GM12878 (cell line): ENCODE measurements at regions not wholly inside any gene's neighbourhood (a gene's known extent, or its start where the extent isn't known, plus 50 kb on each side); places are given as distances from the start of the nearest gene placed in this dataset.

Source experiments
- ATAC-seq: fragments of 200-7000 bp; cut with Tn5 transposase; 3 replicates; pipeline ENCODE4 v1.9.1; 2020; ENCODE audit warnings: mild to moderate bottlenecking, moderate library complexity
- BruUV-seq: library from RNA; stranded (reverse); fragments of 400-500 nt; replicated peaks from 2 replicates; lab custom pipeline; 2021; lab: Mats Ljungman, UMichigan
- CTCF ChIA-PET: fragments of 300-600 bp; sonication (Branson Sonifier 250); formaldehyde crosslinking; extraction: SDS; loops from one replicate; lab custom pipeline; 2021; ENCODE audit warnings: inconsistent platforms; lab: Yijun Ruan, JAX
- POLR2A ChIA-PET: fragments of 350-600 bp; formaldehyde crosslinking; extraction: SDS; loops from one replicate; lab custom pipeline; 2021; ENCODE audit warnings: inconsistent platforms; lab: Charles Lee
- RAD21 ChIA-PET: fragments of 300-600 bp; sonication (Branson Sonifier 250); formaldehyde crosslinking; loops from one replicate; lab custom pipeline; 2023; ENCODE audit warnings: antibody characterized with exemption; ENCODE audit not compliant: unreplicated experiment; lab: Charles Lee
- SMC1A ChIA-PET: fragments of 300-600 bp; sonication (Branson Sonifier 250); formaldehyde crosslinking; loops from one replicate; lab custom pipeline; 2023; ENCODE audit not compliant: unreplicated experiment, uncharacterized antibody; lab: Charles Lee
- DNase-seq: peaks from one replicate; pipeline ENCODE4 v3.0.0-alpha.2; 2011; ENCODE audit warnings: low read depth, low spot score
- FAIRE-seq: peaks from 3 replicates; lab custom pipeline; 2011; peaks lifted over from hg19 to GRCh38; lab: Jason Lieb, UNC
- H2AFZ ChIP-seq: 2 replicates; pipeline ENCODE4 v1.6.0; 2011; ENCODE audit warnings: low read depth, low read length, control low read depth; ENCODE audit not compliant: control insufficient read depth
- H3K27ac ChIP-seq: 2 replicates; pipeline ENCODE4 v1.5.1; 2011; ENCODE audit warnings: control low read depth; ENCODE audit not compliant: control insufficient read depth, insufficient read depth
- H3K27me3 ChIP-seq, 2 experiments: replicated peaks in 1 of 2; 2 replicates each; pipeline versions ENCODE4 v1.6.0 to v1.6.1; 2011; ENCODE audit warnings: low read length in 1 of 2; ENCODE audit not compliant: control insufficient read depth in 2 of 2, insufficient read depth in 2 of 2
- H3K36me3 ChIP-seq, 2 experiments: 2 replicates each; pipeline ENCODE4 v1.5.1; 2011; ENCODE audit warnings: low read length in 1 of 2; ENCODE audit not compliant: control insufficient read depth in 2 of 2, insufficient read depth in 2 of 2
- H3K4me1 ChIP-seq: 2 replicates; pipeline ENCODE4 v1.6.1; 2011; ENCODE audit warnings: mild to moderate bottlenecking, low read length, moderate library complexity, mixed read lengths; ENCODE audit not compliant: control insufficient read depth, insufficient read depth
- H3K4me2 ChIP-seq: 2 replicates; pipeline ENCODE4 v1.6.0; 2011; ENCODE audit warnings: control low read depth; ENCODE audit not compliant: control insufficient read depth, insufficient read depth
- H3K4me3 ChIP-seq: fragments of 200-600 bp; sonication (generic); 2 replicates; pipeline ENCODE4 v1.5.1; 2016
- H3K79me2 ChIP-seq: 2 replicates; pipeline ENCODE4 v1.6.0; 2011; ENCODE audit warnings: low read length; ENCODE audit not compliant: control insufficient read depth, insufficient read depth
- H3K9ac ChIP-seq: 2 replicates; pipeline ENCODE4 v1.8.0; 2011; ENCODE audit warnings: low read length, control low read depth, mixed read lengths; ENCODE audit not compliant: control insufficient read depth, insufficient read depth
- H3K9me3 ChIP-seq: replicated peaks from 3 replicates; pipeline ENCODE4 v1.5.1; 2011; ENCODE audit warnings: mild to moderate bottlenecking, low read length; ENCODE audit not compliant: control insufficient read depth, insufficient read depth
- H4K20me1 ChIP-seq: 2 replicates; pipeline ENCODE4 v1.6.0; 2011; ENCODE audit not compliant: control insufficient read depth, insufficient read depth
- CTCF ChIP-seq, 3 experiments: IDR thresholded peaks in 2 of 3; conservative IDR thresholded peaks in 1 of 3; 2 replicates each; pipeline ENCODE4 v1.5.1; 2011; ENCODE audit warnings: low read depth in 3 of 3, low read length in 3 of 3, mild to moderate bottlenecking in 3 of 3, control low read depth in 2 of 3, moderate library complexity in 2 of 3, inconsistent platforms in 1 of 3, mixed read lengths in 1 of 3; ENCODE audit not compliant: control insufficient read depth in 2 of 3, insufficient read depth in 1 of 3; ENCODE audit errors: extremely low read depth in 1 of 3
- CUX1 ChIP-seq: IDR thresholded peaks from 2 replicates; pipeline ENCODE4 v1.6.1; 2012; ENCODE audit warnings: improper control_type of control experiment, low read depth, low read length; ENCODE audit not compliant: insufficient replicate concordance
- E4F1 ChIP-seq: fragments of 450-650 bp; IDR thresholded peaks from 2 replicates; pipeline ENCODE4 v1.6.1; 2018; ENCODE audit warnings: borderline replicate concordance, mild to moderate bottlenecking; ENCODE audit not compliant: partially characterized antibody
- IRF5 ChIP-seq: fragments of 450-650 bp; IDR thresholded peaks from 2 replicates; pipeline ENCODE4 v1.6.1; 2017; ENCODE audit warnings: borderline replicate concordance
- MAX ChIP-seq: IDR thresholded peaks from 2 replicates; pipeline ENCODE4 v1.6.1; 2012; ENCODE audit warnings: low read depth, low read length, improper control_type of control experiment
- MTA2 ChIP-seq: fragments of 450-650 bp; IDR thresholded peaks from 2 replicates; pipeline ENCODE4 v1.6.1; 2016; ENCODE audit warnings: low read depth, mild to moderate bottlenecking, moderate library complexity
- WGBS: methylation state at CpG from one replicate; pipeline ENCODE4 v1.1.6; 2016; ENCODE audit warnings: low lambda C conversion rate; ENCODE audit not compliant: insufficient replicate concordance, insufficient coverage; ENCODE audit errors: missing lambda C conversion rate; 5-methylcytosine and 5-hydroxymethylcytosine counted together
- in situ Hi-C: fragments of 300-500 bp; cut with MboI; formaldehyde crosslinking; loops from 9 replicates; pipeline ENCODE4 v1.14.3; 2018; ENCODE audit warnings: mixed read lengths
- intact Hi-C: fragments of 100-400 bp; cut with micrococcal nuclease; formaldehyde crosslinking; loops from one replicate; pipeline ENCODE4 v1.14.2; 2022; ENCODE audit not compliant: unreplicated experiment

GRCh38 chr16:80279656-80280055 is 261.1 kb upstream of the DYNLRB2 start (continued):
- TF ChIP-seq CUX1: no peak

GRCh38 chr16:80277182-80277581 is 263.6 kb upstream of the DYNLRB2 start:
- Histone ChIP-seq H3K79me2 (no peaks in the 10 kb centered on the region), H4K20me1 (no peaks in the 10 kb centered on the region), H3K9me3 (no peaks in the 10 kb centered on the region), H3K36me3 (no peaks in the 10 kb centered on the region), H3K4me3 (no peak overlapping the region), H3K27me3 (no peaks in the 10 kb centered on the region), H3K4me1 (no peaks in the 10 kb centered on the region), H2AFZ (no peak overlapping the region), H3K4me2 (no peak overlapping the region), H3K27ac (no peak overlapping the region), H3K9ac (no peak overlapping the region)
- no peak for DNase-seq
- ATAC-seq: peak; percentile 61
- ChIA-PET RAD21 (no interaction called here), POLR2A (no interaction called here), CTCF (interaction anchor here (0.6 to 1.3 kb wide), 3 partner anchors 84 to 547 kb away, joined by 3 to 5 read pairs (median 4); no protein-coding TSS in a partner anchor), SMC1A (no interaction called here)
- FAIRE-seq: no peak
- no TSS peak for BruUV-seq
- in situ Hi-C loops (no loop called here), intact Hi-C loops (no loop called here)
- 4% methylated on average over 5 of the region's 5 CpGs for WGBS
- TF ChIP-seq CTCF (IDR thresholded peaks at IDR 0.05 in 2 of 3, conservative IDR thresholded peaks at IDR 0.05 in 1 of 3; ENCODE audit: control insufficient read depth in 2 of 3, extremely low read depth in 1 of 3, insufficient read depth in 1 of 3, low read depth in 3 of 3, low read length in 3 of 3): peak in 1 of 3 experiments; percentile 8; a peak in 1 of 6 replicates
- TF ChIP-seq IRF5: no peak
- no peak for TF ChIP-seq MAX
- no peak for TF ChIP-seq E4F1
- no peak for TF ChIP-seq MTA2
